CD4-positive, alpha-beta T cell treated with Interferon alpha-2 for 1 hour (primary cell): ENCODE measurements at regions not wholly inside any gene's neighbourhood (a gene's known extent, or its start where the extent isn't known, plus 50 kb on each side); places are given as distances from the start of the nearest gene placed in this dataset.
"Not testable (repeated sequence)": the region's sequence is repeated elsewhere in the genome, so short reads cannot be mapped to it uniquely, and the experiment has no call there.

Experiments used
- DNase-seq, 2 donors: peaks; one replicate each; pipeline ENCODE4 v3.0.0-alpha.2; 2020 to 2022

DNA sequence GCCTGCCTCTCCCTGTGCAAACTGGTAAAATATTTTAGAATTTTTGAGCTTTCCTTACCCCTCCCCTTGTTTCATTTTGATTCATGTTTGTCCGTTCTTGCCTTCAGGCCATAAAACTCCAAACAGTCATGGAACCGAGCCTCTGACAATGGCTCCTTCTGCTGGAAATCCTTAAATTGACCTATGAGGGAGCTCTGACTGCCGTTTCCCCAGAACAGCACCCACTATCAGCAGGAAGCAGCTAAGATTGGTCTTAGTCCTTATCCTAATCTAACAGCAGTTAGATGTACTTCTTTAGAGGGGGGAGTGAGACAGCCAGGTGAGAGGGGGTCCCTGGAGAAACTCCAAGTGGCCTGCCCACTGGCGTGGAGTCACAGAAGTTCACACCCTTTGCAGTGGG is 106.7 kb downstream of the FAM174A start:
- DNase-seq = no peak

DNA sequence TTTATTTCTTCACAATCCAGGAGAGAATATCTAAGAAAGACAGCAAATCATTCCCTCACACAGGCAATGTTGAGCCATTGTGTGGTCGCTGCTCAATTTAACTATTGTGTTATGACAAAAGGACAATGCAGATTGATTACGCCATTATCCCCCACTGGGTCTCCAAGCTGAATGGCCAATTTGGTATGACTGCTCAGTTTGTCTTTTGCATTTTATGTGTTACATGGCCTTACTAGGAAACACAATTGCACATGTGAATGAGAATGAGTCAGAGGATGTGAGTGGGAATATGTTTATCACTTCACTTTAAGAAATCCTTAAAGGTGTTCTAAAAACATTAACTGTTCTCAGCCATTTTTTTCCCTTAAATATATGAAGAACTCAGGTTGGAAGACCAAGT is 108.3 kb downstream of the FAM174A start:
- no peak for DNase-seq

DNA sequence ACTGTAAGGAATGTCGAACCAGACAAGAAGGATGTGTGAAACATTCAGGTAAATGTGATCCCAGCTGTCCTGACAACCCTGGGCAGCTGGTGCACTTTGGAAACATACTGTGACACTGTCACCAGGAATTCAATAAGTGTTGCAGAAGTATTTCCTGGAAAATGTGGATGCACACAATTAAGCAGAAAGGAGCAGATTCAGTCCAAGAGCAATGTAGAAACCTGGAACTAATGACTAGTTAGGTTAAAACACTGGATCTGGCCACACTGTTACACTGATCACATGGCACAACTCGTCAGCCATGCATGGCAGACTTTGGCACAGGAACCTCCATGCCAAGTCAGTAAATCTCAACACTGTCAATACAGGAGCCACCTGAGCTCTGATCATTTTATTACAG is 109.0 kb downstream of the FAM174A start:
- DNase-seq = no peak

DNA sequence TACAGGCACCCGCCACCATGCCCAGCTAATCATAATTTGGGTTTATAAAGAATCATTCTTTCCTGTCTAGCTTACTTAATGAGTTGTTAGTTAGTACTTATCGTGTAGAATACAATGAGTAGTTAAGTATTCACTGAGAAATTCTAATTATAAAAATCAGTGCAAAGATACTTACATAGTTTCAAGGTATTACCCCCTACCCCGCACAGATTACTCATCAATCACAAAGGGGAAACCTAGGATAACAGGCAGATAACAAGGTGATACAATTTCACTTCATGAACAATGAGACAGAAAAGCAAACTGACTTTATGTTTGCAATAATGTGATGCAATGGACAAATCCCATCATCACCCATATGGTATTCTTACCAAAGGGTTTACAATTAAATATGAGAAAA is 109.6 kb downstream of the FAM174A start:
- no peak for DNase-seq

DNA sequence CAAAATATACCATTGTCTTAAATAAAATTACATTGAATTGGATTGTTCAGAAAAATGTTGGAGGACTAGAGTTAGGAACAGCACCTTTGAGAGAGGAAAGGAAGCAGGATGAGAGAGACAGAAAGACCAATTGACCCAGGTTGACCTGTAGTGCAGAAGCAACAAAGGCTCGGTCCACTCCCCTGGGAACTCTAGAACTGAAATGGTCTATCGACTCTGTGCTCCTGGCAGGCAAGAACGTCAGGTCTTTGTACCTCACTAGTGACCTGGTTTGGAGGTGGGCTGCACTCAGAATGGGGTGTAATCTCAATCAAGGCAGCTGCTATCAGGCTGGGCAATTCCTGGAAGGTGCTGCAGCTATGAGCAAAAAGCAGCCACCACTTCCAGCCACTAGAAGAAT is 110.8 kb downstream of the FAM174A start:
- no peak for DNase-seq

DNA sequence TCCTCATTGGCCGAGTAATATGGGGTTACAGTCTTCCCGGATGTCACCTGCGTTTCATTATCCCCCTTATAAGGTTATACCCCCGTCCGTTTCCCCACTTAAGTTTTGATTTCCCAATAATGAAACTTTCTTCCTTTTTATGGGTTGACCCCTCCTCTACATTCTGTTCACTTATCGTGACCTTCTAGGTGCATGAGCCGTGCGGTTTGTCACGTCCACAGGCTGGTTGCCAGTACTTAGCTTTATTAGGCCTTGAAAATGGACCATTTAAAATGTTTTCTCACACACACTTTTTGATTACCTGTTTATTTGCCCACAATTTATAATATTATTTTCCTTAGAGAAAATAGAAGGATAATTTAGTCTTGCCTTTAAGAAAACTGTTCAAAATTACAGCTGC is 111.5 kb downstream of the FAM174A start:
- DNase-seq = no peak

DNA sequence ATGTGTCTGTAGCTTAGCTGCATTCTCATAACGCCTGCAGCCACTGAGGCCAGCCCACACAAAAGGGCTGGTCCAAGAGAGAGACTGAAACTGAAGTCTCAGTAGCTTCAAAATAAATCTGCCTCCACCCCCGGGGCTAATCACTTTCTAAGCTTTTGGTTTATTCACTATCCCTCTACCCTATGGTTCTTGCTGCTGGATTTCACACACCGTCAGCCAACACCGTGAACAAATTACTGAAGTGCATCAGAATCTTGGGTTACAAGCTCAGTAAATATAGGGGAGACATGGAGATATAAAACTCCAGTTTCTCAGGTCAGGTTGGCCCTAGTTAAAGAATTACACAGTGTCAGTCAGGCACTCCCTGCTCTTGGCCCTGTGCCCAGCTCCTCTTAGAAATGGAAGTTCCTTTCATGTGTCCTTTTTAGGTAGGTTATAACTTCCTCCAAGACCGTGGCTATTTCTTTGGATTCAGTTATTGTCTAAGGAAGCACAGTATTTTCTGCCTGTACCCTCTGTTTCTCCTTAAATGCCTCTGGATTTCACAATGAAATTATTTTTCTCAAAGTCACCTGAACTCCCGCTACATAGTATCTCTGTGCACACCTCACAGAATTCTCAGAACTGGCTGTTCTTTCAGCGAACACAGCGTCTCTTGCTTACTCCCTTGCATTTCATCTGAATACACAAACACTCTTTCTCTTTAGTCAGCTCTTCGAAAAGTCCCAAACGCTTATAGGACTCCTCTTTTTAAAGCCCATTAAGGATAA is 112.5 kb downstream of the FAM174A start:
- DNase-seq = peak in 1 of 2 donors; percentile 24

DNA sequence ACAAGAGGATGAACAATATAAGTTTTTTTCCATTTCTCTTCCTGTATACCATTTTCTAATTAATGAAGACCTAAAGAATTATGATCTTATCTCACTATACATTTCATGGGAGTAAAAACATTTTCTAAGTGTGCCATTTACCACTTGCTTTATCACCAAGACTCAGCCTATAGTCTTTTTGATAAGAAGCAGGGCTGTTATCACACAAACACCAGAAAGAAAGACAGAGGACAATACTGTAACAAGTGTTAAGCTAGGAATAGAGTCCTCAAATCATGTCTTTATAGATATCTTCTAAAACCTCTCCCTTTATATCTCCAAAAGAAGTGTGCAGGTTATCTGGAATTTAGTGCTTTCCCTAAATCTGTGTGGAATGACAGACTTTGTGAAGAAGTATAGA is 119.7 kb downstream of the FAM174A start:
- no peak for DNase-seq

DNA sequence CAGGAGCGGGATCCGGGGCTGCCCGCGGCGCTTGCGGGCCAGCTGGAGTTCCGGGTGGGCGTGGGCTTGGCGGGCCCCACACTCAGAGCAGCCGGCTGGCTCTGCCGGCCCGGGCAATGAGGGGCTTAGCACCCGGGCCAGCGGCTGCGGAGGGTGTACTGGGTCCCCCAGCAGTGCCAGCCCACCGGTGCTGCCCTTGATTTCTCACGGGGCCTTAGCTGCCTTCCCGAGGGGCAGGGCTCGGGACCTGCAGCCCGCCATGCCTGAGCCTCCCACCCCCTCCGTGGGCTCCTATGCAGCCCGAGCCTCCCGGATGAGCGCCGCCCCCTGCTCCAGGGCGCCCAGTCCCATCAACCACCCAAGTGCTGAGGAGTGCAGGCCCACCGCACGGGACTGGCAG is 121.6 kb downstream of the FAM174A start:
- DNase-seq = not testable (repeated sequence)

DNA sequence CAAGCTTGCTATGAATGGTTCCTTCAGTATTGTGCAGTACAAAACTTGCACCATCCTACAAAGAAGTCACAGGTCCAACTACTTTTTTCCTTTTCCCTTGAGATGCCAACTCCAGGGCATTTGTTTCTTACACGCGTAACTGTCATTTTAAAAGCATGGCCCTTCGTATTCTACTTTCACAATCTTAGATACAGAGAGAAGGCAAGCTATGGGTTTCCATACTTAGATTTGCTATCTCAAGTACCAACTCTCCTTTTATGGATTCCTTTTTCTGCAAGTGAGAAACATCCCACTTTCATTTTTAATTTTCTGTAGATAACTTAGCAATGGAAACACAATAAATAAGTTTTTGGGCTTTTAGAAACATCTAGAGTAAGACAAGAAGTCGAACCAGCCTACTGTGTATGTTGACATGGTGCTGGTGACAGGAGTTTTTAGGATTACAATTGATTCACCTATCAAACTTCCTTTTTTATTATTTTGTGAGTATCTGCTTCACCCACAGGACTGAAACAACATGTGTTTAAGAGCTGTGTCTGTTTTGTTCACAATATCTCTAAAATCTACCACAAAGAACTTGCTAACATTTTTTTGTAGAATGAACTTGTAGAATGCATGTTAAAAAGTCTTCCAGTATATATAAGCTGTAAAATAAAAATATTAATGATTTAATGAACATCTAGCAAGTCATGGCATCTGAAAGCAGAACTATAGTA is 124.1 kb downstream of the FAM174A start:
- no peak for DNase-seq

DNA sequence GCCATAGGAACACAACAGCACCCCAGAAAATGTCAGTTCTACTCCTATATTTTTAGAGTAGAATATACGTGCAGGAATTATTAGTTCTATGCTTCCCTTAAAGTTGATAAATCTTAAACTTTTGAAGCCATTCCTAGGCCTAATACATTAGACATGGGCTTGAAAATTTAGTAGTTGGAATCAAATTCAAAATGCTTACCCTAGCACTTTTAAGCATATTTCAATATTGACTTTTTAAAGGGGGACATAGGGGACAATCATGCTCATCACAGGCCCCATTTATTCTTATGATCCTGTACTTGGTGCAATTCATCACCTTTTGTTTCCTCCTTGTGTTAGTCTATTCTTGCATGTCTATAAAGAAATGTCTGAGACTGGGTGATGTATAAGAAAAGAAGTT is 129.0 kb downstream of the FAM174A start:
- no peak for DNase-seq

DNA sequence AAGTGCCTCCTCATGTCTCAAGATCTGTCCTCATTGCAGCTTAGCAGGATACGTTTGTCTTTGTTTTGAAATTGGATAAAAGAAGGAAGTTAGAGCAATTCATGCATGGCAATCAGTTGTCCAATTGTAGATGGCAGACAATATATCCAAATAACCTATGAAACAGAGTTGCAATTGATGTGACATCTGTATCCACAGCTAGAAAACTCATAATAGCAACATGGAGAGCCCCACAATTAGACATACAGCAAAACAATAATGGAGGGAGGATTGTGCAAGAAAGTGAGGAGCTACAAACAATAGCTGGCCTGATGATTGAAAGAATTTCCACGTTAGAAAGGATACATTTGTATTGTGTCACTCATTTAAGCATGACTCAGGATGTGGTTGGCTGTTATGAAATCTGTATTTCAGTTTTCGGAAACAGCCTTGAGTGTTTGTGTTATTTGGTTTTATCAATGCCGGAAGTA is 132.0 kb downstream of the FAM174A start:
- peak; percentile 18 to 61 for DNase-seq

DNA sequence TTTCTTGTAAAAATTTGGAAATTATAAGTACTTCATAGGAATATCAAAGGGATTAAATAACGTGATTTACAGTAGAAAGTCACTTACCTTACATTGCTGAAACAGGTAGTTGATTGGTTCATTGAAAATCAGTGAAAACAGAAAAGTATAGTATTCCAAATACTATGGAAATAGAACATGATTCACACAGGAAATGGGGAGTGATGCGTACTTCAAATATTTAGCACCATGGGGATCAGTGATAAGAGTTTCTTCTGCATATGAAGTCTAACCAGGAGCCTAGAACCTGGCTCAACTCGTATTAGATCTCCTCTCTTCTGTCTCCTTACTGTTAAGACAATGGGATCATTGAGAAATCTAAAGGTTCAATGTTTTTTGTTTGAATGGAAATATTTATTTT is 133.3 kb downstream of the FAM174A start:
- DNase-seq = no peak

DNA sequence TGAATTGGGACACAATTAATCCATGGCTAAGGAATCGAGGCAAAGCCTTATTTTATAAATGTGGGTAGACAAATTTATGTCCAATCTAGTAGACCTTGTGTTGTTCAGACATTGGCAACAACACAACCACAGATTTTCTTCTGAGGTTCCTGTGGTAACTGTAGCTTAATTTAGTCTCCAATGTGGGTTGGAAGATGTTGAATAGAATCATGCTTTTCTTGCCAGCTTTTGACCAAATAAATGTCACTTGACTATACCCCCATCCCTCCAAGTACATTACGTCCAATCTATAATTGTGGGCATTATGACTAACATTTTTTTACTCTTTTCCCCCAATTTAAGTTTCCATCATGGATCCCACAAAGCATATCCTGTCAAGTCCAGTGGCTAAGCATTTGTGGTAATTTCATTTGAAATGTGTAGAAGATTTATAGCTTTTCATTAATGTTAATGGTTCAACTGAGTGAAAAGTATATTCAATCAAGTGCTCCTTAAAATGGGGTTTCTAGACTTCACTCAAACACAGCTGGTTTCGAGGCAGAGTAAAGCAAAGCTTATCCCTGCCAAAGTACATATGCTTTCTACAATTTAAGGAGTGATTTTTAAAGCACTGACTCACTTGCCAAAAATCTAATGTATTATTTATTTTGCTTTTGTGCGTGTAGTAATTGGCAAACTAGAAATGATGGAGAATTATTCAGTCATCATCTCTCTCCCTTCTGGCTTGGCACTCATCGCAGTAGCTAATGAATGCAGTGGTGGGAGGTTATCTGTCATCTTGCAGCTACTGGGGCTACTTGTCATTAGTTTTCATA is 141.8 kb downstream of the FAM174A start:
- DNase-seq = no peak

DNA sequence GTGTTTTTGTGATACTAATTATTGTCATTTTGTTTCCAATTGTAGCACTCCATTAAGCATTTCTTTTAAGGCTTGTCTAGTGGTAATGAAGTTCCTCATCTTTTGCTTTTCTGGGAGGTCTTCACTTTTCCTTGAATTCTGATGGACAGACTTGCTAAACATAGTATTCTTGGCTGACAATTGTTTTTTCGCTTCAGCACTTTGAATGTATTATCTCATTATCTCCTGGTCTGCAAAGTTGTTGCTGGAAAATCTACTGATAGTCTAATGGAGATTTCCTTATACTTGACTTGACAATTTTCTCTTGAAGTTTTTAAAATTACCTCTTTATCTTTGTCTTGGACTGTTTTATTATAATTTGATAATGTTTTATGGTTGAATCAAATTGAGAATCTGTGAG is 147.5 kb downstream of the FAM174A start:
- no peak for DNase-seq

DNA sequence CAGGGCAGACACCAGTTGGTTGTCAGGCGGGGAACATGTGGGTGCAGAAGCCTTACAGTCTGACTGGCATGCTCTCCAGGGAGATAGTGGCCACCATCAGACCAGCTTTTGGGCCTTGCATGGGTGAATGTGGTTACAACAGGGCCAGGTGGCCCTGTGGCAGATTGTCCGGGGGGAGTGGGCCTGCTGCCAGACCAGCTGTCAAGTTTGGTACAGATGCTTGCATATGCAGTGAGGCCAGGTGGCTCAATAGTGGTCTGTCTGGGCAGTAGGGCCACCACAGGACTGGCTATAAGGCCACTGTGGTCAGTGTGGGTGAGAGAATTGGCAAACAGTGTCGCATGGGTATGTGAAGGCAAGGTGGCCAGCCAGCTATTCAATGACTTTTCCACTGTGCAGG is 148.7 kb downstream of the FAM174A start:
- DNase-seq = no peak

DNA sequence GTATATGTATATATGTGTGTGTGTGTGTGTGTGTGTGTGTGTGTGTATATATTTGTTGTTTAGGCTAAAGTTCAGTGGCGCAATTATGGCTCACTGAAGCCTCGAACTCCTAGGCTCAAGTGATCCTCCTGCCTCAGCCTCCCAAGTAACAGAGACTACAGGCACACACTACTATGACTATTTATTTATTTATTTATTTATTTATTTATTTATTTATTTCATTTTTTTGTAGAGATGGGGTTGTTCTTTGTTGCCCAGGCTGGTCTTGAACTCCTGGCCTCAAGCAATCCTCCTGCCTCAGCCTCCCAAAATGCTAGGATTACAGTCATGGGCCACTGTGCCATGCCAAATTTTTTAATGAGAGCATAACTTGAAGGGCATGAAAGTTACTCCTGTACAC is 149.9 kb downstream of the FAM174A start:
- DNase-seq = not testable (repeated sequence)

DNA sequence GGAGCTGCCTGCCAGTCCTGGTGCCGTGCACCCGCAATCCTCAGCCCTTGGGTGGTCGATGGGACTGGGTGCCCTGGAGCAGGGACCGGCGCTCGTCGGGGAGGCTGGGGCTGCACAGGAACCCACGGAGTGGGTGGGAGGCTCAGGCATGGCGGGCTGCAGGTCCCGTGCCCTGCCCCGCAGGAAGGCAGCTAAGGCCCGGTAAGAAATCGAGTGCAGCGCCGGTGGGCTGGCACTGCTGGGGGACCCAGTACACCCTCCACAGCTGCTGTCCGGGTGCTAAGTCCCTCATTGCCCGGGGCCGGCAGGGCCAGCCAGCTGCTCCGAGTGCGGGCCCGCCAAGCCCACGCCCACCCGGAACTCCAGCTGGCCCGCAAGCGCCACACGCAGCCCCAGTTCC is 153.7 kb downstream of the FAM174A start:
- DNase-seq = not testable (repeated sequence)

DNA sequence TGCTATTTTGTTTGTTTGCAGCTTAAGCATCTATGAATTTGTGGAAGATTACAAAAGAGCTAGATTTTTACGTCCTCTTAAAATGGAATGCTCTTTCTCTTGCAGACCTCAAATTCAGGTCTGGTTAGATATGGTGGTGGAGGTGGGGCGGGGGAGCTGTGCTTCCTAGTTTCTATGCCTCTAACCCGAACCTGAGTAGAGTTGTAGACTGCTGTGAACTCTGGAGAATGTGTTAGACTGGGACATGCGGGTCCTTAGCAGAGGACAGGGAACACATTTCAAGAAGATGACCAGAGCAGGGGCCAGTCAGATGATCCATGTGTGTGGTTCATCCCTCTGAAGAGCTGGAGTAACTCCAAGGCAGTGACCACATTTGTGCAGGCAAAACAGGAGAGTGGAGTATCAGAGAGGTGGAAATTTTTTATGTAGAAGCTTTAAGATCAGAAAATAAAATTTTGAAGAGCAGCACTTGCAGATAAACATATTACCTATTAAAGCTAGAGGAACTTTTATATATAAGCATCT is 154.9 kb downstream of the FAM174A start:
- no peak for DNase-seq

DNA sequence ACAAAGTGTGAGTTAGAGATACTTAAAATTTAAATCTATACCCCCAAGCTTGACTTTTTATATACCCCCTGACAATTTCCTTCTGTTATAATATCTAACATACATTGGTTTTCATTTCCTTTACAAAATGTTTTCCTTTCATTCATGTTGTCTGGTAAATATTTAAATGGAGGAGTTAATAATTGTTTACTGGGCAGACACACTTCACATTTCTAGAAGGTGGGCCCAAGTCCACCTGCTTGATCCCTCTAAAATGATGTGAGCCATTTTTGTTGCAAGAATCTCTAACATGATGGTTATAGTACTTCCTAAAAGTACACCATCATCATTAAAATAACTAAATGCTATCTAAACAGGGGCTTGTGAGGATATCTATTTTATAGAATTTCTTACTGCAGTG is 155.9 kb downstream of the FAM174A start:
- DNase-seq = no peak

DNA sequence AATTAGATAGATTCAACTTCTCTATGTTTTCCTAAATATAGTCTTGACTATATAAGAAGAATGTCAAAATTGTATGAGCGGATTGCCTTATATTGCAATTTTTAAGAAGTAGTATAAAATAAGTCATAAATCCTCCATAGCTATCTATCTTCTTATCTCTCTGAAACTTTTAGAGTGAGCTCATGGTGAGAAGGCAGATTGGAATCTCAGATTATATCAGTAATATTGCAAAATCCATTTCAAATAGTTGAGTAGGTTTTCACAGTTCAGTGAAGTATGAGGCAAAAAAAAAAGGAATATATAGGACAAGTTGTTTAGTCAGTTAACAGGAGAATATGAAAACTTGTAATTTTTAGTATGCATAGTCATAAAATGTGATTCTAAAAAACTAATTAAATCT is 156.4 kb downstream of the FAM174A start:
- DNase-seq = no peak

DNA sequence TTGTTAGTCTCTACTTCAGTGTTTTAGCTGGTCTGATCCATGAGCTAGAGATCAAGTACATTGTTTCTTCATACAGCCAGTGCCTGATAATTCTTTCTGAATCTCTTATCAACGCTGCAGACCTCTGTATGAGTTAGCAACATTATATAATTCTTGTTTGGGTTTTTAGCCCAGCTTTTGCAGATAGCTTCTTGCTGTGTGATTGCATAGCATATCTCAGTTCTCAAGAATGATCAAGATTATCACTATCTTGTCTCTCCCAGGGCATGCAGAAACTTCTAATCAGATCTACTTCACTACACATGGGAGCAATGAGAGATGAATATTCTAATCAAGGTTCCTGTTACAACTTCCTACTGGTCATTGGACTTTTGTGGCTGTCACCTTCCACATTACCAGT is 158.3 kb downstream of the FAM174A start:
- DNase-seq = no peak

DNA sequence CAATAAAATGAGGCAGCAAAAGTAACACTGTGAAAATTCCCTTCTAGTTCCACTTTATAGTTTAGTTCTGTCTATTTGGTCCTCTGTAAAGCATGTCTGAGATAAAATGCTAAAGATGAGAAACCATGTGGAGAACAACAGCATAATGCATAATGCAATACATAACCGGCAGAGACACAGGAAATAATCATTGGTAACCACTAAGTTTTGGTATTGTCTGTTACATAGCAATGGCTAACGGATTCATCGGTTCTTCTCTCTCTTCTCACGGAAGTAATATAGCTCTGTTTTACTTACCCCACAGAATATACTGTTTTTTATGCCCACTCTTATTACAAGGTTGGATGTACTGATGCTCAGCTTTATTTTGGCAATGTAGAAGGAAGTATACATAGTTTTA is 158.9 kb downstream of the FAM174A start:
- DNase-seq = no peak
